CD4-positive, alpha-beta T cell (primary cell): ENCODE measurements at regions not wholly inside any gene's neighbourhood (a gene's known extent, or its start where the extent isn't known, plus 50 kb on each side); places are given as distances from the start of the nearest gene placed in this dataset.

Experiments used
- ATAC-seq: fragments of 200-7000 bp; cut with Tn5 transposase; one replicate; pipeline ENCODE4 v1.10.0; 2022; ENCODE audit warnings: mild to moderate bottlenecking; ENCODE audit not compliant: poor library complexity
- CTCF ChIA-PET: fragments of 350-600 bp; sonication (Branson Sonifier 250); formaldehyde crosslinking; loops from one replicate; lab custom pipeline; 2021; ENCODE audit warnings: antibody characterized with exemption, inconsistent platforms; lab: Charles Lee
- POLR2A ChIA-PET: fragments of 350-600 bp; sonication (Branson Sonifier 250); formaldehyde crosslinking; loops from one replicate; lab custom pipeline; 2021; ENCODE audit warnings: antibody characterized with exemption, inconsistent platforms; lab: Charles Lee
- DNase-seq, 14 experiments: peaks; one replicate each; pipeline ENCODE4 v3.0.0-alpha.2; 2013 to 2020; ENCODE audit warnings: mixed read lengths in 2 of 14
- H3K27ac ChIP-seq, 2 donors: one replicate each; pipeline versions ENCODE4 v1.5.1 to v1.7.0; 2013; ENCODE audit warnings: low read length in 2 of 2, low read depth in 1 of 2, mild to moderate bottlenecking in 1 of 2
- H3K27me3 ChIP-seq, 2 experiments: 1 replicate in 1 of 2; 2 replicates in 1 of 2; pipeline versions ENCODE4 v1.6.1 to v1.7.0; 2013; ENCODE audit warnings: low read length in 2 of 2, control low read depth in 1 of 2, mild to moderate bottlenecking in 1 of 2, moderate library complexity in 1 of 2; ENCODE audit not compliant: insufficient read depth in 2 of 2, control insufficient read depth in 1 of 2
- H3K36me3 ChIP-seq: one replicate; pipeline ENCODE4 v1.6.1; 2013; ENCODE audit warnings: low read length, control low read depth; ENCODE audit not compliant: insufficient read depth
- H3K4me1 ChIP-seq: one replicate; pipeline ENCODE4 v1.6.1; 2013; ENCODE audit warnings: low read length, control low read depth; ENCODE audit not compliant: insufficient read depth
- H3K4me3 ChIP-seq: one replicate; pipeline ENCODE4 v1.5.1; 2013; ENCODE audit warnings: mild to moderate bottlenecking, low read length, moderate library complexity
- H3K9me3 ChIP-seq, 2 experiments: 1 replicate in 1 of 2; 2 replicates in 1 of 2; pipeline versions ENCODE4 v1.6.1 to v1.7.0; 2013; ENCODE audit warnings: low read length in 2 of 2, mild to moderate bottlenecking in 2 of 2, control low read depth in 1 of 2, moderate library complexity in 1 of 2; ENCODE audit not compliant: control insufficient read depth in 1 of 2, insufficient read depth in 1 of 2
- H3K27ac Mint-ChIP-seq: one replicate; pipeline ENCODE4 v1.8.0; 2020; ENCODE audit warnings: mixed read lengths
- H3K27me3 Mint-ChIP-seq: one replicate; pipeline ENCODE4 v1.8.0; 2021; ENCODE audit warnings: mixed read lengths
- H3K36me3 Mint-ChIP-seq: one replicate; pipeline ENCODE4 v1.8.0; 2021; ENCODE audit warnings: low read depth, mixed read lengths
- H3K4me1 Mint-ChIP-seq: one replicate; pipeline ENCODE4 v1.8.0; 2021; ENCODE audit warnings: low read depth, mixed read lengths
- H3K4me3 Mint-ChIP-seq: one replicate; pipeline ENCODE4 v1.8.0; 2020; ENCODE audit warnings: mild to moderate bottlenecking, mixed read lengths
- H3K9me3 Mint-ChIP-seq: one replicate; pipeline ENCODE4 v1.8.0; 2020; ENCODE audit warnings: mixed read lengths
- CTCF ChIP-seq: fragments of 200-600 bp; IDR thresholded peaks from one replicate; pipeline ENCODE4 v1.8.0; 2022; ENCODE audit warnings: antibody characterized with exemption, mild to moderate bottlenecking
- intact Hi-C, 2 experiments: fragments of 100-400 bp; cut with DNase I in 1 of 2; cut with micrococcal nuclease in 1 of 2; formaldehyde crosslinking; loops; one replicate each; pipeline versions ENCODE4 v1.15.1 to v1.9.0; 2023 to 2025; cut with DNase I, micrococcal nuclease

- DNase-seq (peak in 3 of 14 experiments; percentile 3 to 16 (median 5)), ATAC-seq (no peak)
- Histone ChIP-seq H3K4me1 (peaks cover 4% of the 10 kb centered on the region), H3K4me3 (no peak overlapping the region), H3K27ac (no peak overlapping the region), H3K9me3 (peaks cover 0 to 21% of the 10 kb centered on the region in 2 experiments), H3K36me3 (no peaks in the 10 kb centered on the region), H3K27me3 (peaks cover 20 to 32% of the 10 kb centered on the region in 2 experiments)
- intact Hi-C loops: no loop called here
- no peaks in the 10 kb centered on the region for H3K36me3 Mint-ChIP-seq
- no peak for TF ChIP-seq CTCF
- ChIA-PET CTCF (no interaction called here), POLR2A (no interaction called here)
- H3K4me1 Mint-ChIP-seq: no peaks in the 10 kb centered on the region
- H3K4me3 Mint-ChIP-seq: no peak overlapping the region
- no peak overlapping the region for H3K27ac Mint-ChIP-seq
- H3K9me3 Mint-ChIP-seq: no peaks in the 10 kb centered on the region
- H3K27me3 Mint-ChIP-seq: peaks cover 43% of the 10 kb centered on the region
Observed at GRCh38 chr11:115761348-115761747, 257.1 kb upstream of the CADM1 start.

GRCh38 chr11:115760461-115761320 lies 256.5 kb upstream of the CADM1 start:
- CTCF ChIA-PET: no interaction called here
- ATAC-seq (no peak), DNase-seq (no peak)
- POLR2A ChIA-PET: no interaction called here
- no peak overlapping the region for H3K4me3 Mint-ChIP-seq
- no peak overlapping the region for H3K27ac Mint-ChIP-seq
- no peaks in the 10 kb centered on the region for H3K9me3 Mint-ChIP-seq
- peak overlapping the region; percentile 22 for H3K4me3 ChIP-seq
- H3K27me3 Mint-ChIP-seq: peaks cover 45% of the 10 kb centered on the region
- H3K9me3 ChIP-seq: peaks cover 0 to 21% of the 10 kb centered on the region in 2 experiments
- H3K36me3 Mint-ChIP-seq: no peaks in the 10 kb centered on the region
- H3K27ac ChIP-seq: no peak overlapping the region
- no peaks in the 10 kb centered on the region for H3K4me1 Mint-ChIP-seq
- TF ChIP-seq CTCF: no peak
- H3K36me3 ChIP-seq: no peaks in the 10 kb centered on the region
- H3K27me3 ChIP-seq: peaks cover 20 to 32% of the 10 kb centered on the region in 2 experiments
- intact Hi-C loops: no loop called here
- H3K4me1 ChIP-seq: peaks cover 4% of the 10 kb centered on the region

GRCh38 chr11:115759622-115760460 lies 255.6 kb upstream of the CADM1 start:
- DNase-seq (peak in 1 of 14 experiments; percentile 4), ATAC-seq (no peak)
- Histone ChIP-seq H3K36me3 (no peaks in the 10 kb centered on the region), H3K4me3 (peak overlapping the region; percentile 31), H3K27ac (no peak overlapping the region), H3K4me1 (peaks cover 4% of the 10 kb centered on the region), H3K9me3 (peaks cover 0 to 21% of the 10 kb centered on the region in 2 experiments), H3K27me3 (peaks cover 20 to 32% of the 10 kb centered on the region in 2 experiments)
- Mint-ChIP-seq H3K27ac (no peak overlapping the region), H3K9me3 (no peaks in the 10 kb centered on the region), H3K4me1 (no peaks in the 10 kb centered on the region), H3K27me3 (peaks cover 45% of the 10 kb centered on the region), H3K4me3 (no peak overlapping the region), H3K36me3 (no peaks in the 10 kb centered on the region)
- no peak for TF ChIP-seq CTCF
- CTCF ChIA-PET: no interaction called here
- POLR2A ChIA-PET: no interaction called here
- intact Hi-C loops: no loop called here
